B cell (primary cell): ENCODE measurements at regions not wholly inside any gene's neighbourhood (a gene's known extent, or its start where the extent isn't known, plus 50 kb on each side); places are given as distances from the start of the nearest gene placed in this dataset.

Source experiments
- CTCF ChIP-seq: fragments of 200-600 bp; IDR thresholded peaks from one replicate; pipeline ENCODE4 v1.8.0; 2022; ENCODE audit warnings: antibody characterized with exemption, mild to moderate bottlenecking
- EZH2 ChIP-seq: IDR thresholded peaks from 2 replicates; pipeline ENCODE4 v1.6.1; 2012; ENCODE audit warnings: borderline replicate concordance, low read depth, mild to moderate bottlenecking, moderate library complexity, low read length; ENCODE audit not compliant: insufficient read depth, poor library complexity, severe bottlenecking

- TF ChIP-seq CTCF (no peak), EZH2 (no peak)
These were observed 221.3 kb upstream of the CST7 start for GRCh38 chr20:24727795-24728194.
